HEK293T (cell line): ENCODE measurements at regions not wholly inside any gene's neighbourhood (a gene's known extent, or its start where the extent isn't known, plus 50 kb on each side); places are given as distances from the start of the nearest gene placed in this dataset.

Source experiments
- CTCF ChIA-PET: fragments of 350-600 bp; formaldehyde crosslinking; extraction: SDS; loops from one replicate; lab custom pipeline; 2021; ENCODE audit warnings: antibody characterized with exemption, inconsistent platforms; lab: Yijun Ruan, JAX
- POLR2A ChIA-PET: fragments of 350-600 bp; formaldehyde crosslinking; extraction: SDS; loops from one replicate; lab custom pipeline; 2020; ENCODE audit warnings: antibody characterized with exemption, inconsistent platforms; lab: Yijun Ruan, JAX
- DNase-seq: peaks from one replicate; pipeline ENCODE4 v3.0.0; 2012; ENCODE audit warnings: mixed read lengths; ENCODE audit errors: extremely low spot score
- ARNT ChIP-seq: fragments of 450-650 bp; IDR thresholded peaks from 2 replicates; pipeline ENCODE4 v1.6.1; 2017; ENCODE audit warnings: mild to moderate bottlenecking
- BHLHE40 ChIP-seq: fragments of 450-650 bp; IDR thresholded peaks from 2 replicates; pipeline ENCODE4 v1.6.1; 2016; ENCODE audit warnings: mild to moderate bottlenecking, moderate library complexity, borderline replicate concordance
- CTBP1 ChIP-seq: fragments of 450-650 bp; IDR thresholded peaks from 2 replicates; pipeline ENCODE4 v1.6.1; 2016; ENCODE audit warnings: borderline replicate concordance
- ELF4 ChIP-seq: fragments of 450-650 bp; IDR thresholded peaks from 2 replicates; pipeline ENCODE4 v1.6.1; 2017; ENCODE audit warnings: antibody characterized with exemption
- FOXA1 ChIP-seq: fragments of 450-650 bp; IDR thresholded peaks from 2 replicates; pipeline ENCODE4 v1.6.1; 2016; ENCODE audit warnings: mild to moderate bottlenecking
- FOXK2 ChIP-seq: fragments of 450-650 bp; IDR thresholded peaks from 2 replicates; pipeline ENCODE4 v1.6.1; 2016; ENCODE audit warnings: mild to moderate bottlenecking
- FOXM1 ChIP-seq: fragments of 450-650 bp; IDR thresholded peaks from 2 replicates; pipeline ENCODE4 v1.6.1; 2017; ENCODE audit warnings: mild to moderate bottlenecking, borderline replicate concordance
- HDGF ChIP-seq: fragments of 450-650 bp; IDR thresholded peaks from 2 replicates; pipeline ENCODE4 v1.6.1; 2017; ENCODE audit warnings: antibody characterized with exemption, borderline replicate concordance
- L3MBTL2 ChIP-seq: fragments of 450-650 bp; conservative IDR thresholded peaks from 2 replicates; pipeline ENCODE4 v1.6.1; 2016; ENCODE audit warnings: mild to moderate bottlenecking
- LEF1 ChIP-seq: fragments of 450-650 bp; IDR thresholded peaks from 2 replicates; pipeline ENCODE4 v1.6.1; 2017; ENCODE audit warnings: mild to moderate bottlenecking, borderline replicate concordance
- NFRKB ChIP-seq: fragments of 450-650 bp; IDR thresholded peaks from 2 replicates; pipeline ENCODE4 v1.6.1; 2016; ENCODE audit warnings: mild to moderate bottlenecking, moderate library complexity
- PKNOX1 ChIP-seq: fragments of 450-650 bp; IDR thresholded peaks from 2 replicates; pipeline ENCODE4 v1.6.1; 2016
- SP1 ChIP-seq: fragments of 450-650 bp; IDR thresholded peaks from 2 replicates; pipeline ENCODE4 v1.6.1; 2017
- SUZ12 ChIP-seq: fragments of 450-650 bp; IDR thresholded peaks from 2 replicates; pipeline ENCODE4 v1.6.1; 2016; ENCODE audit warnings: mild to moderate bottlenecking
- TARDBP ChIP-seq: fragments of 450-650 bp; IDR thresholded peaks from 2 replicates; pipeline ENCODE4 v1.6.1; 2016
- ZNF384 ChIP-seq: fragments of 450-650 bp; IDR thresholded peaks from 2 replicates; pipeline ENCODE4 v1.6.1; 2016

- ChIA-PET POLR2A (interaction anchor here (1.5 kb wide), 1 partner anchor 136 kb away, joined by 3 read pairs; no protein-coding TSS in a partner anchor), CTCF (no interaction called here)
- no peak for DNase-seq
- TF ChIP-seq ZNF384, result peak; percentile 74
- no peak for TF ChIP-seq FOXM1
Measured at GRCh38 chr5:128673411-128673957, 135.4 kb upstream of the FBN2 start.

- ChIA-PET CTCF (interaction anchor here (1.0 kb wide), 1 partner anchor 18 kb away, joined by 3 read pairs; no protein-coding TSS in a partner anchor), POLR2A (no interaction called here)
- peak; percentile 51 for DNase-seq
- TF ChIP-seq ARNT, result no peak; the same call in 1 of the 2 replicates
- TF ChIP-seq CTBP1, result peak; percentile 44; the same call in 1 of the 2 replicates
Measured at GRCh38 chr5:128673970-128674369, 135.9 kb upstream of the FBN2 start.

- CTCF ChIA-PET, result interaction anchor here (0.5 to 1.0 kb wide), 5 partner anchors 10 to 1137 kb away, joined by 3 to 7 read pairs (median 3); no protein-coding TSS in a partner anchor
- peak; percentile 56 for DNase-seq
Measured at GRCh38 chr5:128674837-128675446, 136.9 kb upstream of the FBN2 start.

GRCh38 chr5:128681096-128681495, 143.1 kb upstream of the FBN2 start:
- CTCF ChIA-PET, result interaction anchor here (0.7 kb wide), 1 partner anchor 64 kb away, joined by 3 read pairs; no protein-coding TSS in a partner anchor
- TF ChIP-seq ZNF384, result no peak
- no peak for TF ChIP-seq PKNOX1
- no peak for TF ChIP-seq BHLHE40
- no peak for TF ChIP-seq FOXK2
- no peak for TF ChIP-seq CTBP1
- no peak for TF ChIP-seq ARNT
- TF ChIP-seq TARDBP, result no peak
- no peak for TF ChIP-seq NFRKB
- no peak for TF ChIP-seq HDGF
- no peak for TF ChIP-seq ELF4
- no peak for TF ChIP-seq L3MBTL2
- TF ChIP-seq FOXM1, result no peak
- no peak for TF ChIP-seq LEF1
- no peak for TF ChIP-seq SP1
- no peak for TF ChIP-seq SUZ12
- TF ChIP-seq FOXA1, result no peak
- POLR2A ChIA-PET, result no interaction called here
- no peak for DNase-seq

More at GRCh38 chr5:128674837-128675446, 136.9 kb upstream of the FBN2 start:
- POLR2A ChIA-PET, result no interaction called here
- TF ChIP-seq BHLHE40, result no peak
- TF ChIP-seq SP1, result no peak
- TF ChIP-seq FOXK2, result no peak
- TF ChIP-seq FOXA1, result no peak
- no peak for TF ChIP-seq TARDBP
- TF ChIP-seq ZNF384, result no peak
- TF ChIP-seq L3MBTL2, result no peak
- no peak for TF ChIP-seq SUZ12
- TF ChIP-seq PKNOX1, result no peak
- no peak for TF ChIP-seq HDGF
- no peak for TF ChIP-seq NFRKB
- no peak for TF ChIP-seq ELF4
- no peak for TF ChIP-seq FOXM1
- no peak for TF ChIP-seq CTBP1
- no peak for TF ChIP-seq LEF1

GRCh38 chr5:128681764-128682592, 143.9 kb upstream of the FBN2 start:
- peak; percentile 27 for DNase-seq
- TF ChIP-seq LEF1 (no peak), BHLHE40 (no peak), TARDBP (no peak), PKNOX1 (no peak), SP1 (no peak), ELF4 (no peak), FOXM1 (no peak), L3MBTL2 (no peak), FOXK2 (no peak), CTBP1 (no peak)
- ChIA-PET POLR2A (no interaction called here), CTCF (interaction anchor here (0.6 kb wide), 2 partner anchors 589 to 661 kb away, joined by 3 read pairs; no protein-coding TSS in a partner anchor)

GRCh38 chr5:128682669-128683068, 144.6 kb upstream of the FBN2 start:
- ChIA-PET POLR2A (no interaction called here), CTCF (interaction anchor here (0.6 kb wide), 1 partner anchor 590 kb away, joined by 3 read pairs; no protein-coding TSS in a partner anchor)
- DNase-seq, result no peak
- TF ChIP-seq NFRKB (no peak), ZNF384 (no peak), TARDBP (no peak), PKNOX1 (no peak), ARNT (no peak), ELF4 (no peak), LEF1 (no peak), CTBP1 (no peak), FOXM1 (no peak), HDGF (no peak), L3MBTL2 (no peak), SUZ12 (no peak), BHLHE40 (no peak), FOXK2 (no peak), FOXA1 (no peak), SP1 (no peak)
